T-helper 9 cell (primary cell): ENCODE measurements at regions not wholly inside any gene's neighbourhood (a gene's known extent, or its start where the extent isn't known, plus 50 kb on each side); places are given as distances from the start of the nearest gene placed in this dataset.
"Not testable (repeated sequence)": the region's sequence is repeated elsewhere in the genome, so short reads cannot be mapped to it uniquely, and the experiment has no call there.

Experiments
- DNase-seq: peaks from one replicate; pipeline ENCODE4 v3.0.0-alpha.2; 2020

GRCh38 chr6:12348530-12349511 is 58.7 kb downstream of the EDN1 start:
- DNase-seq, result no peak

GRCh38 chr6:12350644-12351170 is 60.5 kb downstream of the EDN1 start:
- DNase-seq, result no peak

- DNase-seq, result no peak
Observed at GRCh38 chr6:12351672-12352071, 61.5 kb downstream of the EDN1 start.

GRCh38 chr6:12353731-12354130 is 63.6 kb downstream of the EDN1 start:
- no peak for DNase-seq

GRCh38 chr6:12354499-12354898 is 64.3 kb downstream of the EDN1 start:
- no peak for DNase-seq

- no peak for DNase-seq
Observed at GRCh38 chr6:12355354-12355753, 65.2 kb downstream of the EDN1 start.

GRCh38 chr6:12356431-12356830 is 66.3 kb downstream of the EDN1 start:
- no peak for DNase-seq

GRCh38 chr6:12356983-12357972 is 67.1 kb downstream of the EDN1 start:
- no peak for DNase-seq

GRCh38 chr6:12359036-12359435 is 68.9 kb downstream of the EDN1 start:
- DNase-seq, result no peak

GRCh38 chr6:12361042-12361765 is 71.0 kb downstream of the EDN1 start:
- DNase-seq, result no peak

- DNase-seq, result not testable (repeated sequence)
Observed at GRCh38 chr6:12363277-12363650, 73.1 kb downstream of the EDN1 start.

GRCh38 chr6:12363651-12364381 is 73.7 kb downstream of the EDN1 start:
- DNase-seq, result no peak

GRCh38 chr6:12364621-12365020 is 74.5 kb downstream of the EDN1 start:
- DNase-seq, result no peak

- no peak for DNase-seq
Observed at GRCh38 chr6:12366731-12367130, 76.6 kb downstream of the EDN1 start.

GRCh38 chr6:12367412-12367811 is 77.3 kb downstream of the EDN1 start:
- no peak for DNase-seq

- no peak for DNase-seq
Observed at GRCh38 chr6:12369355-12369754, 79.2 kb downstream of the EDN1 start.

- DNase-seq, result no peak
Observed at GRCh38 chr6:12369781-12370262, 79.7 kb downstream of the EDN1 start.

- no peak for DNase-seq
Observed at GRCh38 chr6:12371151-12371550, 81.0 kb downstream of the EDN1 start.

GRCh38 chr6:12371641-12372146 is 81.5 kb downstream of the EDN1 start:
- DNase-seq, result no peak

- no peak for DNase-seq
Observed at GRCh38 chr6:12379181-12379580, 89.0 kb downstream of the EDN1 start.

- DNase-seq, result no peak
Observed at GRCh38 chr6:12381587-12381986, 91.4 kb downstream of the EDN1 start.
